HG03095 (cell line): ENCODE measurements at regions not wholly inside any gene's neighbourhood (a gene's known extent, or its start where the extent isn't known, plus 50 kb on each side); places are given as distances from the start of the nearest gene placed in this dataset.
"Not testable (repeated sequence)": the region's sequence is repeated elsewhere in the genome, so short reads cannot be mapped to it uniquely, and the experiment has no call there.

Experiments used
- ATAC-seq: cut with Tn5 transposase; IDR thresholded peaks from one replicate; pipeline ENCODE4 v1.9.1; 2021; ENCODE audit warnings: moderate library complexity; ENCODE audit not compliant: unreplicated experiment

GRCh38 chr12:34402228-34402898 lies 380.1 kb downstream of the ALG10 start:
- no peak for ATAC-seq

DNA sequence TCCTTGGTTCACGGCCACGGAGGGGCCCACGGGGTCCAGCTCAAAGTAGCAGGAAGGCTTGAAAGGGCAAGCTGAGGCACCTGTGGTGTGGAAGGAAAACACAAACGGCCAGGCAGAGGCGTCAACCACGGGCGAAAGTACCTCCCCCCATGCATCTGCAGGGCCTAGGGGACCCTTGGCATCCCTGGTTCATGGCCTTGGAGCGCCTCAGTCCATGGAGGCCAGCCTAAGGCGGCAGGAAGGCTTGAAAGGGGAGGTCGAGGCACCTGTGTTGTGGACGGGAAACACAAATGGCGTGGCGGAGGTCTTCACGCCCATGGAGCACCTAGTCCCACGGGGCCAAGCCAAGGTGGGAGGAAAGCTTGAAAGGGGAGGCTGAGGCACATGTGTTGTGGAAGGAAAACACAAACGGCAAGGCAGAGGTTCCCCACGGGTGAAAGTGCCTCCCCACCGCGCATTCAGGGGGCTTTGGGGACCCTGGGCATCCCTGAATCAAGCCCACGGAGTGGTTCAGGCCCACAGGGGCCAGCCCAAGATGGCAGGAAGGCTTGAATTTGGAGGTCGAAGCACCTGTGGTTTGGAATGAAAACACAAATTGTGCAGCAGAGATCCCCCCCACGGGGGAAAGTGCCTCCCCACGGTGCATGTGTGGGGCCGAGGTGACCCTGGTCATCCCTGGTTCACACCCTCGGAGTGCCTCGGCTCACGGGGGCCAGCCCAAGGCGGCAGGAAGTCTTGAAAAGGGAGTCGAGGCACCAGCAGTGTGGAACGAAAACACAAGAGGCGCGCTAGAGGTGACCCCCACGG lies 380.8 kb downstream of the ALG10 start:
- no peak for ATAC-seq

- ATAC-seq, result no peak
Observed at GRCh38 chr12:34403706-34404376, 381.5 kb downstream of the ALG10 start.

DNA sequence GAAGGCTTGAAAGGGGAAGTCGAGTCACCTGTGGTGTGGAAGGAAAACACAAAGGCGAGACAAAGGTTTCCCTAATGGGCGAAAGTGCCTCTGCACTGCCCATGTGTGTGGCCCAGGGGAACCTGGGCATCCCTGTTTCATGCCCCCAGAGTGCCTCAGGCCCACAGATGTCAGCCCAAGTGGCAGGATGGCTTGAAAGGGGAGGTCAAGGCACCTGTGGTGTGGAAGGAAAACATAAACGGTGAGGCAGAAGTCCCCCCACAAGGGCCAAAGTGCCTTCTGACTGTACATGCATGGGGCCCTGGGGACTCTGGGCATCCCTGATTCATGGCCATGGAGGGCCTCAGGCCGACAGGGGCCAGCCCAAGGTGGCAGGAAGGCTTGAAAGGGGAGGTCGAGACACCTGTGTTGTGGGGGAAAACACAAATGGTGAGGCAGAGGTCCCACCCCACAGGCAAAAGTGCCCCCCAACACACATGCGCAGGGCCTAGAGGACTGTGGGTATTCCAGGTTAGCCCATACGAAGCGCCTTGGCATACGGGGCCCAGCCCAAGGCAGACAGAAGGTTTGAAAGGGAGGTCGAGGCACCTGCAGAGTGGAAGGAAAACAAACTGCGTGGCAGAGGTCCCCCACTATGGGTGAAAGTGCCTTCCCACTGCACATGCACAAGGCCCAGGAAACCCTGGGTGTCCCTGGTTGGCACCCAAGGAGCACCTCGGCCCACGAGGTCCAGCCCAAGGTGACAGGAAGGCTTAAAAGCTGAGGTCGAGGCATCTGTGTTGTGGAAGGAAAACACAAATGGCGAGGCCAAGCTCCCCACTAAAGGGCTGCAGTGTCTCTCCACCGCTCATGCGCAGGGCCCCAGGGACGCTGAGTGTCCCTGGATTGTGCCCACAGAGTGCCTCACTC lies 382.3 kb downstream of the ALG10 start:
- no peak for ATAC-seq

- ATAC-seq, result no peak
Observed at GRCh38 chr12:34405286-34406227, 383.3 kb downstream of the ALG10 start.

DNA sequence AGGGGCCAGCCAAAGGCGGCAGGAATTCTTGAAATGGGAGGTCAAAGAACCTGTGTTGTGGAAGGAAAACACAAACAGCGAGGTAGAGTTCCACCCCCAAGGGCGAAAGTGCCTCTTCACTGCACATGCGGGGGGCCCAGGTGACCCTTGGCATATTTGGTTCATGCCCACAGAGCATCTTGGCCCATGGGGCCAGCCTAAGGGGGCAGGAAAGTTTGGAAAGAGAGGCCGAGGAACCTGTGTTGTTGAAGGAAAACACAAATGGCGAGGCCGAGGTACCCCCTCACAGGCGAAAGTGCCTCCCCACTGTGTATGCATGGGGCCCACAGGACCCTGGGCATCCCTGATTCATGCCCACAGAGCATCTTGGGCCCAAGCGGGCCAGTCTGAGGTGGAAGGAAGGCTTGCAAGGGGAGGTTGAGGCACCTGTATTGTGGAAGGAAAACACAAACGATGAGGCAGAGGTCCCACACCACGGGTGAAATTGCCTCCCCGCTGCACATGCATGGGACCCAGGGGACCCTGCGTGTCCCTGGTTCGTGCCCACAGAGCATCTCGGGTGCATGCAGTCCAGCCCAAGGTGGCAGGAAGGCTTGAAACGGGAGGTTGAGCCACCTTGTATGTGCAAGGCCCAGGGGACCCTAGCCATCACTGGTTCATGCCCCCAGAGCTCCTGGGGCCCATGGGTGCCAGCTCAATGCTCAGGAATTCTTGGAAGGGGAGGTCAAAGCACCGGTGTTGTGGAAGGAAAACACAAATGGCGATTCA lies 384.1 kb downstream of the ALG10 start:
- ATAC-seq, result no peak

- ATAC-seq, result no peak
Observed at GRCh38 chr12:34406996-34407300, 384.7 kb downstream of the ALG10 start.

GRCh38 chr12:34407813-34408212 lies 385.5 kb downstream of the ALG10 start:
- ATAC-seq, result no peak

DNA sequence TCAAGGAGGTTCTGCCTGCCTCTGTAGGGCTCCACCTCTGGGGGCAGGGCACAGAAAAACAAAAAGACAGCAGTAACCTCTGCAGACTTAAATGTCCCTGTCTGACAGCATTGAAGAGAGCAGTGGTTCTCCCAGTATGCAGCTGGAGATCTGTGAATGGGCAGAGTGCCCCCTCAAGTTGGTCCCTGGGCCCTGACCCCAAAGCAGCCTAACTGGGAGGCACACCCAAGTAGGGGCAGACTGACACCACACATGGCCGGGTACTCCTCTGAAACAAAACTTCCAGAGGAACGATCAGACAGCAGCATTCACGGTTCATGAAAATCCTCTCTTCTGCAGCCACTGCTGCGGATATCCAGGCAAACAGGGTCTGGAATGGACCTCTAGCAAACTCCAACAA lies 409.2 kb downstream of the ALG10 start:
- ATAC-seq, result not testable (repeated sequence)
